ENCODE measurements at regions not wholly inside any gene's neighbourhood (a gene's known extent, or its start where the extent isn't known, plus 50 kb on each side); places are given as distances from the start of the nearest gene placed in this dataset.

- no peak overlapping the region for H3K4me3 ChIP-seq (ENCODE audit: low read depth, low read length)
- DNase-seq (ENCODE audit: low read depth) = no peak
- TF ChIP-seq, protein P1, sequence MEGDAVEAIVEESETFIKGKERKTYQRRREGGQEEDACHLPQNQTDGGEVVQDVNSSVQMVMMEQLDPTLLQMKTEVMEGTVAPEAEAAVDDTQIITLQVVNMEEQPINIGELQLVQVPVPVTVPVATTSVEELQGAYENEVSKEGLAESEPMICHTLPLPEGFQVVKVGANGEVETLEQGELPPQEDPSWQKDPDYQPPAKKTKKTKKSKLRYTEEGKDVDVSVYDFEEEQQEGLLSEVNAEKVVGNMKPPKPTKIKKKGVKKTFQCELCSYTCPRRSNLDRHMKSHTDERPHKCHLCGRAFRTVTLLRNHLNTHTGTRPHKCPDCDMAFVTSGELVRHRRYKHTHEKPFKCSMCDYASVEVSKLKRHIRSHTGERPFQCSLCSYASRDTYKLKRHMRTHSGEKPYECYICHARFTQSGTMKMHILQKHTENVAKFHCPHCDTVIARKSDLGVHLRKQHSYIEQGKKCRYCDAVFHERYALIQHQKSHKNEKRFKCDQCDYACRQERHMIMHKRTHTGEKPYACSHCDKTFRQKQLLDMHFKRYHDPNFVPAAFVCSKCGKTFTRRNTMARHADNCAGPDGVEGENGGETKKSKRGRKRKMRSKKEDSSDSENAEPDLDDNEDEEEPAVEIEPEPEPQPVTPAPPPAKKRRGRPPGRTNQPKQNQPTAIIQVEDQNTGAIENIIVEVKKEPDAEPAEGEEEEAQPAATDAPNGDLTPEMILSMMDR (conservative IDR thresholded peaks at IDR 0.05; ENCODE audit: low read depth, low read length) = no peak
Observed at GRCh38 chr4:20095805-20096541, 155.7 kb upstream of the SLIT2 start.

GRCh38 chr4:20091781-20092180, 159.9 kb upstream of the SLIT2 start:
- H3K4me3 ChIP-seq (ENCODE audit: low read depth, low read length) = no peak overlapping the region
- TF ChIP-seq, protein P1 (conservative IDR thresholded peaks at IDR 0.05; ENCODE audit: low read depth, low read length) = no peak
- no peak for DNase-seq (ENCODE audit: low read depth)

GRCh38 chr4:20087522-20087911, 164.2 kb upstream of the SLIT2 start:
- no peak for DNase-seq (ENCODE audit: low read depth)
- H3K4me3 ChIP-seq (ENCODE audit: low read depth, low read length) = no peak overlapping the region
- TF ChIP-seq, protein P1 (conservative IDR thresholded peaks at IDR 0.05; ENCODE audit: low read depth, low read length) = no peak

GRCh38 chr4:20086799-20087521, 164.7 kb upstream of the SLIT2 start:
- DNase-seq (ENCODE audit: low read depth) = no peak
- TF ChIP-seq, protein P1 (conservative IDR thresholded peaks at IDR 0.05; ENCODE audit: low read depth, low read length) = no peak
- no peak overlapping the region for H3K4me3 ChIP-seq (ENCODE audit: low read depth, low read length)

- no peak overlapping the region for H3K4me3 ChIP-seq (ENCODE audit: low read depth, low read length)
- DNase-seq (ENCODE audit: low read depth) = no peak
- TF ChIP-seq, protein P1 (conservative IDR thresholded peaks at IDR 0.05; ENCODE audit: low read depth, low read length) = no peak
Observed at GRCh38 chr4:20086067-20086798, 165.5 kb upstream of the SLIT2 start.

DNA sequence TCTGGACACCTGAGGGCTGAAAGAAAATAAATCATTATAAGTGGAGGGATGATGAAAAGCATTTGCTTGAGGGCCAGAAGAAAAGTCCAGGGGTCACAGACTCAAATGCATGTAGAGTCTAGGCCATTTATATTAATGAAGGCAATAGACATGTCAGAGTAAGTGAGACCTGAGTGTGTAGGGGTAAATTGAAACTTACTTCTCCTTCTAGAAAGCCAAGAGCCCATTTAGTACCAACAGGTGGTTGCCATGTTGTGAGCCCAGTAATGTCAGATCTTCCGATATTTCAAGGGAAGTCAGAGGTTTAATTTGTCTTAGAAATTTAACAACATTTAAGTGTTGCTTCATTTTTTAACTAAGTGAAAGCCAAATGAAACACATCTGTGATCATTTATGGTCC, 166.1 kb upstream of the SLIT2 start:
- no peak overlapping the region for H3K4me3 ChIP-seq (ENCODE audit: low read depth, low read length)
- DNase-seq (ENCODE audit: low read depth) = no peak
- TF ChIP-seq, protein P1 (conservative IDR thresholded peaks at IDR 0.05; ENCODE audit: low read depth, low read length) = no peak
